Trophoblast cell (in vitro differentiated cells and primary cell): ENCODE measurements at regions not wholly inside any gene's neighbourhood (a gene's known extent, or its start where the extent isn't known, plus 50 kb on each side); places are given as distances from the start of the nearest gene placed in this dataset.

Experiments used
- DNase-seq, 2 donors: peaks; one replicate each; pipeline ENCODE4 v3.0.0-alpha.2; 2016
- H2AFZ ChIP-seq: 2 replicates; pipeline ENCODE4 v1.6.1; 2013; ENCODE audit warnings: low read length, moderate library complexity, mild to moderate bottlenecking; ENCODE audit not compliant: insufficient read depth, poor library complexity
- H2AK5ac ChIP-seq: 2 replicates; pipeline ENCODE4 v1.6.1; 2013; ENCODE audit warnings: mild to moderate bottlenecking, low read length
- H2BK120ac ChIP-seq: 2 replicates; pipeline ENCODE4 v1.6.1; 2013; ENCODE audit warnings: low read length, mild to moderate bottlenecking, moderate library complexity; ENCODE audit not compliant: insufficient read depth, poor library complexity
- H2BK12ac ChIP-seq: 2 replicates; pipeline ENCODE4 v1.6.1; 2013; ENCODE audit warnings: mild to moderate bottlenecking, low read length, moderate library complexity
- H2BK5ac ChIP-seq: 2 replicates; pipeline ENCODE4 v1.6.1; 2013; ENCODE audit warnings: low read length, low read depth, moderate library complexity, mild to moderate bottlenecking; ENCODE audit not compliant: poor library complexity
- H3K14ac ChIP-seq: 2 replicates; pipeline ENCODE4 v1.6.1; 2013; ENCODE audit warnings: mild to moderate bottlenecking, low read length
- H3K18ac ChIP-seq: 2 replicates; pipeline ENCODE4 v1.6.1; 2013; ENCODE audit warnings: mild to moderate bottlenecking, low read length
- H3K23ac ChIP-seq: 2 replicates; pipeline ENCODE4 v1.6.1; 2013; ENCODE audit warnings: low read length
- H3K27ac ChIP-seq: 2 replicates; pipeline ENCODE4 v1.5.1; 2013; ENCODE audit warnings: low read depth, mild to moderate bottlenecking, inconsistent platforms, low read length, moderate library complexity
- H3K27me3 ChIP-seq: 2 replicates; pipeline ENCODE4 v1.6.1; 2013; ENCODE audit warnings: inconsistent platforms, mild to moderate bottlenecking, low read length, moderate library complexity; ENCODE audit not compliant: insufficient read depth
- H3K36me3 ChIP-seq, 2 experiments: 1 replicate in 1 of 2; 2 replicates in 1 of 2; pipeline ENCODE4 v1.6.1; 2013; ENCODE audit warnings: low read length in 2 of 2, mild to moderate bottlenecking in 2 of 2, moderate library complexity in 1 of 2; ENCODE audit not compliant: insufficient read depth in 2 of 2, control insufficient read depth in 1 of 2
- H3K4ac ChIP-seq: 2 replicates; pipeline ENCODE4 v1.6.1; 2013; ENCODE audit warnings: low read depth, mild to moderate bottlenecking, low read length, moderate library complexity
- H3K4me1 ChIP-seq, 2 experiments: 1 replicate in 1 of 2; 2 replicates in 1 of 2; pipeline ENCODE4 v1.6.1; 2013; ENCODE audit warnings: low read length in 2 of 2, mild to moderate bottlenecking in 2 of 2, moderate library complexity in 1 of 2; ENCODE audit not compliant: insufficient read depth in 2 of 2, control insufficient read depth in 1 of 2
- H3K4me2 ChIP-seq: 2 replicates; pipeline ENCODE4 v1.6.1; 2013; ENCODE audit warnings: inconsistent platforms, mild to moderate bottlenecking, low read length, moderate library complexity
- H3K4me3 ChIP-seq: 2 replicates; pipeline ENCODE4 v1.5.1; 2013; ENCODE audit warnings: mild to moderate bottlenecking, low read depth, low read length, inconsistent platforms
- H3K79me1 ChIP-seq: one replicate; pipeline ENCODE4 v1.6.1; 2013; ENCODE audit warnings: low read length
- H3K79me2 ChIP-seq: 2 replicates; pipeline ENCODE4 v1.6.1; 2013; ENCODE audit warnings: low read length, mild to moderate bottlenecking; ENCODE audit not compliant: control insufficient read depth, insufficient read depth, poor library complexity
- H3K9ac ChIP-seq: 2 replicates; pipeline ENCODE4 v1.6.1; 2013; ENCODE audit warnings: mild to moderate bottlenecking, low read length
- H3K9me3 ChIP-seq: 2 replicates; pipeline ENCODE4 v1.6.1; 2013; ENCODE audit warnings: low read depth, mild to moderate bottlenecking, control low read depth, inconsistent platforms, low read length; ENCODE audit not compliant: insufficient read depth
- H4K12ac ChIP-seq: 2 replicates; pipeline ENCODE4 v1.6.1; 2013; ENCODE audit warnings: low read depth, mild to moderate bottlenecking, low read length, moderate library complexity
- H4K8ac ChIP-seq: 2 replicates; pipeline ENCODE4 v1.6.1; 2013; ENCODE audit warnings: low read depth, mild to moderate bottlenecking, low read length, moderate library complexity
- H4K91ac ChIP-seq: one replicate; pipeline ENCODE4 v1.6.1; 2013; ENCODE audit warnings: low read depth, mild to moderate bottlenecking, low read length, moderate library complexity
- WGBS: extraction: QIAGEN DNeasy Blood & Tissue Kit; methylation state at CpG from one replicate; pipeline ENCODE4 v1.1.7; 2013; ENCODE audit warnings: missing lambda C conversion rate; ENCODE audit not compliant: insufficient read length, insufficient coverage; ENCODE audit errors: extremely low coverage; 5-methylcytosine and 5-hydroxymethylcytosine counted together

GRCh38 chr17:77696721-77697460, 261.6 kb upstream of the TNRC6C start:
- Histone ChIP-seq H3K18ac (no peak overlapping the region), H4K91ac (no peak overlapping the region), H2BK120ac (no peak overlapping the region), H3K4me2 (no peak overlapping the region), H3K9me3 (peaks cover 2% of the 10 kb centered on the region), H3K79me2 (no peaks in the 10 kb centered on the region), H3K27ac (no peak overlapping the region), H2BK5ac (no peak overlapping the region), H3K14ac (no peak overlapping the region), H3K4me1 (no peaks in the 10 kb centered on the region), H3K4me3 (no peak overlapping the region), H2AFZ (no peak overlapping the region), H3K9ac (no peak overlapping the region), H2AK5ac (no peak overlapping the region), H2BK12ac (no peak overlapping the region), H3K27me3 (peaks cover 23% of the 10 kb centered on the region), H3K23ac (no peak overlapping the region), H4K8ac (no peak overlapping the region), H3K4ac (no peak overlapping the region), H3K36me3 (no peaks in the 10 kb centered on the region), H3K79me1 (no peaks in the 10 kb centered on the region), H4K12ac (no peak overlapping the region)
- WGBS, result no CpG with 5 or more reads among the region's 15 CpGs
- DNase-seq, result no peak

- no CpG with 5 or more reads among the region's 16 CpGs for WGBS
- no peak overlapping the region for H3K18ac ChIP-seq
- no peak overlapping the region for H4K8ac ChIP-seq
- no peak overlapping the region for H2BK5ac ChIP-seq
- no peak overlapping the region for H2AFZ ChIP-seq
- H2BK120ac ChIP-seq, result no peak overlapping the region
- H3K9ac ChIP-seq, result no peak overlapping the region
- H3K23ac ChIP-seq, result no peak overlapping the region
- H3K79me1 ChIP-seq, result no peaks in the 10 kb centered on the region
- H3K27me3 ChIP-seq, result peaks cover 23% of the 10 kb centered on the region
- peak overlapping the region; percentile 25 for H3K4me3 ChIP-seq
- no peak overlapping the region for H3K14ac ChIP-seq
- H3K27ac ChIP-seq, result no peak overlapping the region
- no peak overlapping the region for H3K4ac ChIP-seq
- no peak for DNase-seq
- H2BK12ac ChIP-seq, result no peak overlapping the region
- no peak overlapping the region for H3K4me2 ChIP-seq
- H3K4me1 ChIP-seq, result no peaks in the 10 kb centered on the region
- no peak overlapping the region for H2AK5ac ChIP-seq
- H4K12ac ChIP-seq, result no peak overlapping the region
- no peaks in the 10 kb centered on the region for H3K79me2 ChIP-seq
- peaks cover 2% of the 10 kb centered on the region for H3K9me3 ChIP-seq
- no peaks in the 10 kb centered on the region for H3K36me3 ChIP-seq
- H4K91ac ChIP-seq, result no peak overlapping the region
Measured at GRCh38 chr17:77697480-77698400, 260.8 kb upstream of the TNRC6C start.

- no peaks in the 10 kb centered on the region for H3K79me1 ChIP-seq
- no peak overlapping the region for H2BK12ac ChIP-seq
- H3K36me3 ChIP-seq, result no peaks in the 10 kb centered on the region
- no peak overlapping the region for H2AK5ac ChIP-seq
- no peak overlapping the region for H2BK5ac ChIP-seq
- no peak overlapping the region for H3K4ac ChIP-seq
- no peak overlapping the region for H2BK120ac ChIP-seq
- no peak overlapping the region for H3K14ac ChIP-seq
- peaks cover 3% of the 10 kb centered on the region for H3K9me3 ChIP-seq
- H3K9ac ChIP-seq, result no peak overlapping the region
- no peak overlapping the region for H4K91ac ChIP-seq
- no peak overlapping the region for H3K18ac ChIP-seq
- no CpG with 5 or more reads among the region's 21 CpGs for WGBS
- H4K8ac ChIP-seq, result no peak overlapping the region
- no peaks in the 10 kb centered on the region for H3K79me2 ChIP-seq
- no peak for DNase-seq
- no peak overlapping the region for H3K27ac ChIP-seq
- peaks cover 23% of the 10 kb centered on the region for H3K27me3 ChIP-seq
- no peaks in the 10 kb centered on the region for H3K4me1 ChIP-seq
- H3K23ac ChIP-seq, result no peak overlapping the region
- no peak overlapping the region for H3K4me3 ChIP-seq
- H4K12ac ChIP-seq, result no peak overlapping the region
- no peak overlapping the region for H3K4me2 ChIP-seq
- H2AFZ ChIP-seq, result no peak overlapping the region
Measured at GRCh38 chr17:77698903-77699623, 259.4 kb upstream of the TNRC6C start.

GRCh38 chr17:77700165-77700881, 258.2 kb upstream of the TNRC6C start:
- Histone ChIP-seq H4K8ac (no peak overlapping the region), H3K4me3 (no peak overlapping the region), H2BK120ac (no peak overlapping the region), H3K4me2 (no peak overlapping the region), H3K9ac (no peak overlapping the region), H3K27ac (no peak overlapping the region), H3K4ac (no peak overlapping the region), H4K91ac (no peak overlapping the region), H3K79me1 (no peaks in the 10 kb centered on the region), H2BK12ac (no peak overlapping the region), H3K14ac (no peak overlapping the region), H3K36me3 (no peaks in the 10 kb centered on the region), H3K9me3 (peaks cover 13% of the 10 kb centered on the region), H2BK5ac (no peak overlapping the region), H3K23ac (no peak overlapping the region), H4K12ac (no peak overlapping the region), H3K27me3 (peaks cover 20% of the 10 kb centered on the region), H3K18ac (no peak overlapping the region), H2AK5ac (no peak overlapping the region), H3K79me2 (no peaks in the 10 kb centered on the region), H3K4me1 (no peaks in the 10 kb centered on the region), H2AFZ (no peak overlapping the region)
- DNase-seq, result no peak
- no CpG with 5 or more reads among the region's 13 CpGs for WGBS
